Karpas-422 (cell line): ENCODE measurements at regions not wholly inside any gene's neighbourhood (a gene's known extent, or its start where the extent isn't known, plus 50 kb on each side); places are given as distances from the start of the nearest gene placed in this dataset. TPM values are rescaled to one million over a fixed set of nuclear protein-coding genes. Genes with fewer than 3 reads are reported as not detected.

Source experiments
- small RNA-seq: library from RNA; depleted of rRNA; stranded (forward); fragments of <200 nt; gene quantifications from one replicate; pipeline ENCODE3, GENCODE V24; 2014

Small RNAs in the stretch of these regions (small RNA-seq; reads per million reads assigned to genes)
- not detected for gene RF00026
